Nephron progenitor cell (in vitro differentiated cells): ENCODE measurements at regions not wholly inside any gene's neighbourhood (a gene's known extent, or its start where the extent isn't known, plus 50 kb on each side); places are given as distances from the start of the nearest gene placed in this dataset.
A peak's percentile ranks its signal among the peaks of the same experiment; 100 is the strongest.
"Not testable (repeated sequence)": the region's sequence is repeated elsewhere in the genome, so short reads cannot be mapped to it uniquely, and the experiment has no call there.

Experiments
- DNase-seq: peaks from one replicate; pipeline ENCODE4 v3.0.0; 2021
- H3K27ac Mint-ChIP-seq: 2 replicates; pipeline ENCODE4 v1.8.0; 2021; ENCODE audit warnings: mild to moderate bottlenecking, moderate library complexity, mixed read lengths
- H3K27me3 Mint-ChIP-seq: 2 replicates; pipeline ENCODE4 v1.8.0; 2021; ENCODE audit warnings: mild to moderate bottlenecking, low read depth, mixed read lengths; ENCODE audit not compliant: poor library complexity
- H3K36me3 Mint-ChIP-seq: 2 replicates; pipeline ENCODE4 v1.8.0; 2021; ENCODE audit warnings: low read depth, mixed read lengths
- H3K4me1 Mint-ChIP-seq: 2 replicates; pipeline ENCODE4 v1.8.0; 2021; ENCODE audit warnings: mixed read lengths
- H3K4me3 Mint-ChIP-seq: 2 replicates; pipeline ENCODE4 v1.8.0; 2021; ENCODE audit warnings: mild to moderate bottlenecking, moderate library complexity, mixed read lengths
- H3K9me3 Mint-ChIP-seq: 2 replicates; pipeline ENCODE4 v1.8.0; 2021; ENCODE audit warnings: mild to moderate bottlenecking, moderate library complexity, mixed read lengths
- TF ChIP-seq, protein P1 (sequence below): fragments of 200-600 bp; sonication (generic); IDR thresholded peaks from 2 replicates; pipeline ENCODE4 v1.5.0; 2021; ENCODE audit warnings: antibody characterized with exemption

DNA sequence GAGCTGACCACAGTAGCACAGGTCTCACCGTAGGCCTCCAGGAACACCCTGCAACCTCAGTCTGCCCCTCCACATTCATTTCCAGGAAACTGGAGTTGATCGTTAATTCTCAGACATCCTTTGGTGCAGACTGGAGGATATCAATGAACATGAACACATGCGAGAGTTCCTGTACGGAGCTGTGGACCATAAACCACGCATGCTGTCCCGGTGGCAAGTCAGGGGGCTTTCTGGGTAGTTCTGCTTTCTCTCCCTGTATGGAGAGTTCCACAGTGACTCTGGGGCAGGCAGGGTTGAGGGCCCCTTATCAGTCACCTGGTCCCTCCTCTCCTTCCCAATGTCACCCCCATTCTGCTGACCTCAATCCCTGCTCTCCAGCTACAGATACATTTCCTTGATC is 55.5 kb upstream of the URI1 start:
- Mint-ChIP-seq H3K27me3 (peaks cover 9% of the 10 kb centered on the region), H3K4me3 (no peak overlapping the region), H3K9me3 (no peaks in the 10 kb centered on the region), H3K27ac (peak overlapping the region; percentile 73), H3K4me1 (peaks cover 21% of the 10 kb centered on the region), H3K36me3 (no peaks in the 10 kb centered on the region)
- DNase-seq = no peak
- TF ChIP-seq, protein P1, sequence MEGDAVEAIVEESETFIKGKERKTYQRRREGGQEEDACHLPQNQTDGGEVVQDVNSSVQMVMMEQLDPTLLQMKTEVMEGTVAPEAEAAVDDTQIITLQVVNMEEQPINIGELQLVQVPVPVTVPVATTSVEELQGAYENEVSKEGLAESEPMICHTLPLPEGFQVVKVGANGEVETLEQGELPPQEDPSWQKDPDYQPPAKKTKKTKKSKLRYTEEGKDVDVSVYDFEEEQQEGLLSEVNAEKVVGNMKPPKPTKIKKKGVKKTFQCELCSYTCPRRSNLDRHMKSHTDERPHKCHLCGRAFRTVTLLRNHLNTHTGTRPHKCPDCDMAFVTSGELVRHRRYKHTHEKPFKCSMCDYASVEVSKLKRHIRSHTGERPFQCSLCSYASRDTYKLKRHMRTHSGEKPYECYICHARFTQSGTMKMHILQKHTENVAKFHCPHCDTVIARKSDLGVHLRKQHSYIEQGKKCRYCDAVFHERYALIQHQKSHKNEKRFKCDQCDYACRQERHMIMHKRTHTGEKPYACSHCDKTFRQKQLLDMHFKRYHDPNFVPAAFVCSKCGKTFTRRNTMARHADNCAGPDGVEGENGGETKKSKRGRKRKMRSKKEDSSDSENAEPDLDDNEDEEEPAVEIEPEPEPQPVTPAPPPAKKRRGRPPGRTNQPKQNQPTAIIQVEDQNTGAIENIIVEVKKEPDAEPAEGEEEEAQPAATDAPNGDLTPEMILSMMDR = no peak

DNA sequence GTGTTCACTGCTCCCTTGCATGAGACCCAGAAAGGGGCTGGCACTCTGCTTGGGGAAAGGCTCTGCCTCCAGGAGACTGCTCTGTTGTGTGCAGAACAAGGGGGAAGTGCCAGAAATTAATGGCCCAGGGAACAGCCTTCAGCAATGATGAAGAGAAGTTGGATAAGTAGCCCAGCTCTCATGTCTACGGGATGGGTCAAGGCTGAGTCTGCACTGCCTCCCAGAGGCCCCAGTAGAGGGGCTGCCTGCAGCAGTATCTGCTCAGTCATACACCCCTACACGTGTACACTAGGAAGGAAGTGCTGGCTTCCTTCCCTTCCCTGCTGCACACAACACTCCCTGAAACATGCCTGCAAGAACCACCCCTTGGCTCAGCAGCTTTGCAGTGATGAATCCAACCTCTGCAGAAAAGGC is 54.6 kb upstream of the URI1 start:
- H3K36me3 Mint-ChIP-seq = no peaks in the 10 kb centered on the region
- no peaks in the 10 kb centered on the region for H3K9me3 Mint-ChIP-seq
- H3K4me3 Mint-ChIP-seq = no peak overlapping the region
- DNase-seq = no peak
- peaks cover 9% of the 10 kb centered on the region for H3K27me3 Mint-ChIP-seq
- peak overlapping the region; percentile 25 for H3K27ac Mint-ChIP-seq
- TF ChIP-seq, protein P1 = no peak
- peaks cover 21% of the 10 kb centered on the region for H3K4me1 Mint-ChIP-seq

DNA sequence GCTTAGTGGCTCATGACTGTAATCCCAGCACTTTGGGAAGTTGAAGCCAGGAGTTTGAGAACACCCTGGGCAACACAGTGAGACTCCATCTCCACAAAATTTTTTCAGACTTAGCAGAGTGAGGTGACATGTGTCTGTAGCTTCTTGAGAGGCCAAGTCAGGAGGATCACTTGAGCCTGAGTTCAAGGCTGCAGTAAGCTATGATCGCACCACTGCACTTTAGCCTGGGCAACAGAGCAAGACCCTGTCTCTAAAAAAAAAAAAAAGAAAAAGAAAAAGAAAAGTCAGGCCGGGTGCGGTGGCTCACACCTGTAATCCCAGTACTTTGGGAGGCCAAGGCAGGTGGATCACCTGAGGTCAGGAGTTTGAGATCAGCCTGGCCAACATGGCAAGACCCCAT is 54.0 kb upstream of the URI1 start:
- H3K9me3 Mint-ChIP-seq, H3K27ac Mint-ChIP-seq, H3K36me3 Mint-ChIP-seq, H3K4me3 Mint-ChIP-seq, DNase-seq, H3K27me3 Mint-ChIP-seq: not testable (repeated sequence)
- peaks cover 21% of the 10 kb centered on the region for H3K4me1 Mint-ChIP-seq

DNA sequence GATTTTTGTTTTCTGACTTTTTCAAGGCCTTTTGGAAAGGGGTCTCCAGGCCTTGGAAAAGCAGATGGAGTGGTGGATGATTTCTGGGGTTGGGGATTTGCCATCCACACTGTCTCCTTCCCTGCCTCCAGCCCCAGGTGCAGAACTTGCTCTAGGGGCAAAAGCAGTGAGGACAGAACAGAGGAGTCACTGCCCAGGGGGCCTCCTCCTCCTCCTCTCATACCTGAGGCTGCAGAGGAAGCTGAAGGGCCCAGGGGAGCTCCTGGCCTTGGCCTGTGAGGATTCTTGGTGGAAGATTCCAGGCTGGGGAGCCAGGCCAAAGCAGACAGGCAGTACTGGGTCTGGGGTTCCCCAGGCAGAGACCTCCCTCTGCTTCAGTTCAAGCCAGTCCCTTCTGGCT is 52.3 kb upstream of the URI1 start:
- DNase-seq = no peak
- Mint-ChIP-seq H3K27ac (no peak overlapping the region), H3K36me3 (no peaks in the 10 kb centered on the region), H3K4me1 (peaks cover 22% of the 10 kb centered on the region), H3K27me3 (peaks cover 6% of the 10 kb centered on the region), H3K4me3 (no peak overlapping the region), H3K9me3 (no peaks in the 10 kb centered on the region)
- TF ChIP-seq, protein P1 = no peak

DNA sequence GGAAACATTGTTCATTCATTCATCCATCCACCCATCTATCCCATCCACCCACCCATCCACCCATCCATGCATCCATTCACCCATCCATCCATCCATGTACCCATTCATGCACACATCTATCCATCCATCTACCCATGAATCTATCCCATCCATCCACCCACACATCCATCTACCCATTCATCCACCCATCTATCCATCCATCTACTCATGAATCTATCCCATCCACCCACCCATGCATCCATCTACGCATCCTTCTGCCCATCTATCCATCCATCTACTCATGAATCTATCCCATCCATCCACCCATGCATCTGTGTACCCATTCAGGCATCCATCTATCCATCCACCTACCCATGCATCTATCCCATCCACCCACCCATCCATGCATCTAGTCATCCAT is 51.6 kb upstream of the URI1 start:
- H3K27ac Mint-ChIP-seq = no peak overlapping the region
- no peak for DNase-seq
- no peaks in the 10 kb centered on the region for H3K36me3 Mint-ChIP-seq
- no peak overlapping the region for H3K4me3 Mint-ChIP-seq
- TF ChIP-seq, protein P1 = no peak
- H3K9me3 Mint-ChIP-seq = no peaks in the 10 kb centered on the region
- H3K4me1 Mint-ChIP-seq = peaks cover 22% of the 10 kb centered on the region
- peaks cover 12% of the 10 kb centered on the region for H3K27me3 Mint-ChIP-seq
